GM23338 (cell line): ENCODE measurements at regions not wholly inside any gene's neighbourhood (a gene's known extent, or its start where the extent isn't known, plus 50 kb on each side); places are given as distances from the start of the nearest gene placed in this dataset.

Experiments used
- ATAC-seq: fragments of 200-7000 bp; cut with Tn5 transposase; 3 replicates; pipeline ENCODE4 v1.9.1; 2020
- DNase-seq: peaks from one replicate; pipeline ENCODE4 v3.0.0-alpha.2; 2015; ENCODE audit warnings: low spot score
- H2AFZ ChIP-seq: fragments of 200-600 bp; sonication (generic); 2 replicates; pipeline ENCODE4 v1.8.0; 2016; ENCODE audit warnings: antibody characterized with exemption, mild to moderate bottlenecking, moderate library complexity
- H3F3A ChIP-seq: fragments of 200-600 bp; sonication (generic); replicated peaks from 2 replicates; pipeline ENCODE4 v1.8.0; 2017; ENCODE audit warnings: antibody characterized with exemption, mixed run types, low read depth
- H3K27ac ChIP-seq: fragments of 200-600 bp; sonication (generic); 2 replicates; pipeline ENCODE4 v1.6.1; 2016; ENCODE audit warnings: low read depth
- H3K27me3 ChIP-seq: fragments of 200-600 bp; sonication (generic); 2 replicates; pipeline ENCODE4 v1.8.0; 2016; ENCODE audit warnings: mild to moderate bottlenecking, mixed run types, moderate library complexity; ENCODE audit not compliant: insufficient read depth
- H3K36me3 ChIP-seq: fragments of 200-600 bp; sonication (generic); 2 replicates; pipeline ENCODE4 v1.8.0; 2016; ENCODE audit warnings: mild to moderate bottlenecking; ENCODE audit not compliant: insufficient read depth
- H3K4me1 ChIP-seq: fragments of 200-600 bp; sonication (generic); 2 replicates; pipeline ENCODE4 v1.8.0; 2016; ENCODE audit warnings: mild to moderate bottlenecking, moderate library complexity; ENCODE audit not compliant: insufficient read depth
- H3K4me2 ChIP-seq: fragments of 200-600 bp; sonication (generic); 2 replicates; pipeline ENCODE4 v1.7.1; 2017; ENCODE audit warnings: mixed run types
- H3K4me3 ChIP-seq: fragments of 200-600 bp; sonication (generic); 2 replicates; pipeline ENCODE4 v1.6.1; 2016; ENCODE audit warnings: mixed run types
- H3K79me2 ChIP-seq: fragments of 200-600 bp; sonication (generic); replicated peaks from 2 replicates; pipeline ENCODE4 v1.8.0; 2017; ENCODE audit warnings: mild to moderate bottlenecking; ENCODE audit not compliant: insufficient read depth
- H3K9me2 ChIP-seq: fragments of 200-600 bp; sonication (generic); 2 replicates; pipeline ENCODE4 v1.8.0; 2017; ENCODE audit not compliant: insufficient read depth
- H4K20me1 ChIP-seq: fragments of 200-600 bp; sonication (generic); replicated peaks from 2 replicates; pipeline ENCODE4 v1.8.0; 2017; ENCODE audit warnings: mild to moderate bottlenecking; ENCODE audit not compliant: insufficient read depth
- H3K27ac Mint-ChIP-seq: 2 replicates; pipeline ENCODE4 v1.8.0; 2020; ENCODE audit warnings: inconsistent platforms, mild to moderate bottlenecking, moderate library complexity, mixed read lengths
- H3K27me3 Mint-ChIP-seq: 3 replicates; pipeline ENCODE4 v1.8.0; 2022; ENCODE audit warnings: low read depth, mild to moderate bottlenecking, moderate library complexity, mixed read lengths, inconsistent platforms; ENCODE audit not compliant: insufficient read depth, poor library complexity
- H3K36me3 Mint-ChIP-seq: 3 replicates; pipeline ENCODE4 v1.8.0; 2021; ENCODE audit warnings: low read depth, mild to moderate bottlenecking, inconsistent platforms, moderate library complexity, mixed read lengths
- H3K4me1 Mint-ChIP-seq: 3 replicates; pipeline ENCODE4 v1.8.0; 2020; ENCODE audit warnings: mild to moderate bottlenecking, inconsistent platforms, mixed read lengths
- H3K4me3 Mint-ChIP-seq: 3 replicates; pipeline ENCODE4 v1.8.0; 2021; ENCODE audit warnings: moderate library complexity, mild to moderate bottlenecking, inconsistent platforms, mixed read lengths
- H3K9me3 Mint-ChIP-seq: 3 replicates; pipeline ENCODE4 v1.8.0; 2020; ENCODE audit warnings: moderate library complexity, mild to moderate bottlenecking, inconsistent platforms, mixed read lengths
- CREB1 ChIP-seq: fragments of 250-450 bp; sonication (Bioruptor Pico); IDR thresholded peaks from 2 replicates; pipeline ENCODE4 v1.5.0; 2020; ENCODE audit warnings: low read depth, mild to moderate bottlenecking, moderate library complexity
- CTCF ChIP-seq, 2 experiments: fragments of 200-600 bp in 1 of 2; sonication (generic) in 1 of 2; conservative IDR thresholded peaks; 2 replicates each; pipeline versions ENCODE4 v1.5.1 to v1.6.1; 2016 to 2017; ENCODE audit warnings: antibody characterized with exemption in 2 of 2, low read depth in 2 of 2, mild to moderate bottlenecking in 2 of 2, moderate library complexity in 1 of 2
- EZH2 ChIP-seq: fragments of 200-600 bp; sonication (generic); IDR thresholded peaks from one replicate; pipeline ENCODE4 v1.8.0; 2017; ENCODE audit warnings: antibody characterized with exemption, mild to moderate bottlenecking, low read depth; ENCODE audit not compliant: unreplicated experiment
- EZH2phosphoT487 ChIP-seq: fragments of 200-600 bp; sonication (generic); IDR thresholded peaks from one replicate; pipeline ENCODE4 v1.8.1; 2018; ENCODE audit warnings: antibody characterized with exemption; ENCODE audit not compliant: unreplicated experiment
- JUNB ChIP-seq: IDR thresholded peaks from one replicate; pipeline ENCODE4 v1.6.1; 2016; ENCODE audit warnings: antibody characterized with exemption; ENCODE audit not compliant: unreplicated experiment
- NANOG ChIP-seq: IDR thresholded peaks from 2 replicates; pipeline ENCODE4 v1.6.1; 2016; ENCODE audit warnings: antibody characterized with exemption, borderline replicate concordance
- POLR2AphosphoS5 ChIP-seq: IDR thresholded peaks from 2 replicates; pipeline ENCODE4 v1.6.1; 2016; ENCODE audit warnings: antibody characterized with exemption, low read depth
- REST ChIP-seq: IDR thresholded peaks from one replicate; pipeline ENCODE4 v1.6.1; 2018; ENCODE audit warnings: antibody characterized with exemption; ENCODE audit not compliant: unreplicated experiment
- STAT1 ChIP-seq: IDR thresholded peaks from one replicate; pipeline ENCODE4 v1.6.1; 2016; ENCODE audit warnings: antibody characterized with exemption; ENCODE audit not compliant: unreplicated experiment
- ZNF114 ChIP-seq: fragments of 250-450 bp; sonication (Bioruptor Pico); IDR thresholded peaks from 2 replicates; pipeline ENCODE4 v1.5.0; 2020; ENCODE audit warnings: mild to moderate bottlenecking, moderate library complexity
- ZNF331 ChIP-seq: fragments of 250-450 bp; sonication (Bioruptor Pico); IDR thresholded peaks from 2 replicates; pipeline ENCODE4 v1.5.0; 2020; ENCODE audit warnings: low read depth, mild to moderate bottlenecking, moderate library complexity
- TF ChIP-seq, protein P1 (sequence below): IDR thresholded peaks from 2 replicates; pipeline ENCODE4 v1.6.1; 2016; ENCODE audit warnings: antibody characterized with exemption
- TF ChIP-seq, protein P2 (sequence below): fragments of 250-450 bp; sonication (Bioruptor Pico); IDR thresholded peaks from 2 replicates; pipeline ENCODE4 v1.5.0; 2020; ENCODE audit warnings: mild to moderate bottlenecking, moderate library complexity

GRCh38 chr2:176556373-176556772 is 287.1 kb downstream of the MTX2 start:
- H3K36me3 Mint-ChIP-seq, result no peaks in the 10 kb centered on the region
- no peak overlapping the region for H3K27ac Mint-ChIP-seq
- peaks cover 20% of the 10 kb centered on the region for H3K4me1 Mint-ChIP-seq
- H3K4me2 ChIP-seq, result no peak overlapping the region
- H3K79me2 ChIP-seq, result no peaks in the 10 kb centered on the region
- no peak for ATAC-seq
- no peak overlapping the region for H2AFZ ChIP-seq
- no peaks in the 10 kb centered on the region for H4K20me1 ChIP-seq
- no peak overlapping the region for H3K4me3 Mint-ChIP-seq
- no peaks in the 10 kb centered on the region for H3K9me3 Mint-ChIP-seq
- H3K4me3 ChIP-seq, result no peak overlapping the region
- H3F3A ChIP-seq, result no peaks in the 10 kb centered on the region
- peaks cover 8% of the 10 kb centered on the region for H3K27me3 ChIP-seq
- H3K9me2 ChIP-seq, result no peaks in the 10 kb centered on the region
- peaks cover 10% of the 10 kb centered on the region for H3K4me1 ChIP-seq
- no peaks in the 10 kb centered on the region for H3K36me3 ChIP-seq
- peaks cover 5% of the 10 kb centered on the region for H3K27me3 Mint-ChIP-seq
- no peak for TF ChIP-seq ZNF114 (CRISPR knock-in tag)
- TF ChIP-seq EZH2phosphoT487, result no peak
- no peak for TF ChIP-seq STAT1
- no peak for TF ChIP-seq CREB1 (CRISPR knock-in tag)
- TF ChIP-seq, protein P1, sequence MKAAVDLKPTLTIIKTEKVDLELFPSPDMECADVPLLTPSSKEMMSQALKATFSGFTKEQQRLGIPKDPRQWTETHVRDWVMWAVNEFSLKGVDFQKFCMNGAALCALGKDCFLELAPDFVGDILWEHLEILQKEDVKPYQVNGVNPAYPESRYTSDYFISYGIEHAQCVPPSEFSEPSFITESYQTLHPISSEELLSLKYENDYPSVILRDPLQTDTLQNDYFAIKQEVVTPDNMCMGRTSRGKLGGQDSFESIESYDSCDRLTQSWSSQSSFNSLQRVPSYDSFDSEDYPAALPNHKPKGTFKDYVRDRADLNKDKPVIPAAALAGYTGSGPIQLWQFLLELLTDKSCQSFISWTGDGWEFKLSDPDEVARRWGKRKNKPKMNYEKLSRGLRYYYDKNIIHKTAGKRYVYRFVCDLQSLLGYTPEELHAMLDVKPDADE, result no peak
- no peak for TF ChIP-seq POLR2AphosphoS5
- TF ChIP-seq ZNF331, result no peak
- no peak for TF ChIP-seq REST
- no peak for TF ChIP-seq JUNB
- no peak for TF ChIP-seq NANOG
- no peak for TF ChIP-seq CTCF (conservative IDR thresholded peaks at IDR 0.05; ENCODE audit: low read depth in 2 of 2)
- TF ChIP-seq, protein P2, sequence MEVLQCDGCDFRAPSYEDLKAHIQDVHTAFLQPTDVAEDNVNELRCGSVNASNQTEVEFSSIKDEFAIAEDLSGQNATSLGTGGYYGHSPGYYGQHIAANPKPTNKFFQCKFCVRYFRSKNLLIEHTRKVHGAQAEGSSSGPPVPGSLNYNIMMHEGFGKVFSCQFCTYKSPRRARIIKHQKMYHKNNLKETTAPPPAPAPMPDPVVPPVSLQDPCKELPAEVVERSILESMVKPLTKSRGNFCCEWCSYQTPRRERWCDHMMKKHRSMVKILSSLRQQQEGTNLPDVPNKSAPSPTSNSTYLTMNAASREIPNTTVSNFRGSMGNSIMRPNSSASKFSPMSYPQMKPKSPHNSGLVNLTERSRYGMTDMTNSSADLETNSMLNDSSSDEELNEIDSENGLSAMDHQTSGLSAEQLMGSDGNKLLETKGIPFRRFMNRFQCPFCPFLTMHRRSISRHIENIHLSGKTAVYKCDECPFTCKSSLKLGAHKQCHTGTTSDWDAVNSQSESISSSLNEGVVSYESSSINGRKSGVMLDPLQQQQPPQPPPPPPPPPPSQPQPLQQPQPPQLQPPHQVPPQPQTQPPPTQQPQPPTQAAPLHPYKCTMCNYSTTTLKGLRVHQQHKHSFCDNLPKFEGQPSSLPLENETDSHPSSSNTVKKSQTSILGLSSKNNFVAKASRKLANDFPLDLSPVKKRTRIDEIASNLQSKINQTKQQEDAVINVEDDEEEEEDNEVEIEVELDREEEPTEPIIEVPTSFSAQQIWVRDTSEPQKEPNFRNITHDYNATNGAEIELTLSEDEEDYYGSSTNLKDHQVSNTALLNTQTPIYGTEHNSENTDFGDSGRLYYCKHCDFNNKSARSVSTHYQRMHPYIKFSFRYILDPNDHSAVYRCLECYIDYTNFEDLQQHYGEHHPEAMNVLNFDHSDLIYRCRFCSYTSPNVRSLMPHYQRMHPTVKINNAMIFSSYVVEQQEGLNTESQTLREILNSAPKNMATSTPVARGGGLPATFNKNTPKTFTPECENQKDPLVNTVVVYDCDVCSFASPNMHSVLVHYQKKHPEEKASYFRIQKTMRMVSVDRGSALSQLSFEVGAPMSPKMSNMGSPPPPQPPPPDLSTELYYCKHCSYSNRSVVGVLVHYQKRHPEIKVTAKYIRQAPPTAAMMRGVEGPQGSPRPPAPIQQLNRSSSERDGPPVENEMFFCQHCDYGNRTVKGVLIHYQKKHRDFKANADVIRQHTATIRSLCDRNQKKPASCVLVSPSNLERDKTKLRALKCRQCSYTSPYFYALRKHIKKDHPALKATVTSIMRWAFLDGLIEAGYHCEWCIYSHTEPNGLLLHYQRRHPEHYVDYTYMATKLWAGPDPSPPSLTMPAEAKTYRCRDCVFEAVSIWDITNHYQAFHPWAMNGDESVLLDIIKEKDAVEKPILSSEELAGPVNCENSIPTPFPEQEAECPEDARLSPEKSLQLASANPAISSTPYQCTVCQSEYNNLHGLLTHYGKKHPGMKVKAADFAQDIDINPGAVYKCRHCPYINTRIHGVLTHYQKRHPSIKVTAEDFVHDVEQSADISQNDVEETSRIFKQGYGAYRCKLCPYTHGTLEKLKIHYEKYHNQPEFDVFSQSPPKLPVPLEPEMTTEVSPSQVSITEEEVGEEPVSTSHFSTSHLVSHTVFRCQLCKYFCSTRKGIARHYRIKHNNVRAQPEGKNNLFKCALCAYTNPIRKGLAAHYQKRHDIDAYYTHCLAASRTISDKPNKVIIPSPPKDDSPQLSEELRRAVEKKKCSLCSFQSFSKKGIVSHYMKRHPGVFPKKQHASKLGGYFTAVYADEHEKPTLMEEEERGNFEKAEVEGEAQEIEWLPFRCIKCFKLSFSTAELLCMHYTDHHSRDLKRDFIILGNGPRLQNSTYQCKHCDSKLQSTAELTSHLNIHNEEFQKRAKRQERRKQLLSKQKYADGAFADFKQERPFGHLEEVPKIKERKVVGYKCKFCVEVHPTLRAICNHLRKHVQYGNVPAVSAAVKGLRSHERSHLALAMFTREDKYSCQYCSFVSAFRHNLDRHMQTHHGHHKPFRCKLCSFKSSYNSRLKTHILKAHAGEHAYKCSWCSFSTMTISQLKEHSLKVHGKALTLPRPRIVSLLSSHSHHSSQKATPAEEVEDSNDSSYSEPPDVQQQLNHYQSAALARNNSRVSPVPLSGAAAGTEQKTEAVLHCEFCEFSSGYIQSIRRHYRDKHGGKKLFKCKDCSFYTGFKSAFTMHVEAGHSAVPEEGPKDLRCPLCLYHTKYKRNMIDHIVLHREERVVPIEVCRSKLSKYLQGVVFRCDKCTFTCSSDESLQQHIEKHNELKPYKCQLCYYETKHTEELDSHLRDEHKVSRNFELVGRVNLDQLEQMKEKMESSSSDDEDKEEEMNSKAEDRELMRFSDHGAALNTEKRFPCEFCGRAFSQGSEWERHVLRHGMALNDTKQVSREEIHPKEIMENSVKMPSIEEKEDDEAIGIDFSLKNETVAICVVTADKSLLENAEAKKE (CRISPR knock-in tag), result no peak
- no peak for TF ChIP-seq EZH2
- no peak overlapping the region for H3K27ac ChIP-seq
- no peak for DNase-seq
